ENCODE measurements at regions not wholly inside any gene's neighbourhood (a gene's known extent, or its start where the extent isn't known, plus 50 kb on each side); places are given as distances from the start of the nearest gene placed in this dataset.

DNA sequence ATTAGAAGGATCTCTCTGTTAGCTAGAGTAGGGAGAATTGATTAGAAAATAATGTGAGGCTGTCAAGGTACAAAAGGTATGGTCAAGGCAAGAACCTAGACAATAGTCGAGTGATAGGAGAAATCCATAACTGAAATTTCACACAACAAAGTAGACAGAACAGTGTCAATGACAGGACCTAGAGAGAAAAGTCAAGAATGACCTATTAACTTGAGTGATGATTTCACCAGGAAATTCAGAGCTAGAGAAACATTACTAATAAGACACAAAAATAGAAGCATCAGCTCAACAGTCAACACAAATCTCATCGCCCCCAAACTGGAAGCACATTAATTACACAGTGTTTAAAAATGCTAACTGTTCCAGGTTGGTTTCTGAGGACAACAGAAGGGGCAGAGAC lies 532.4 kb downstream of the CDH10 start:
- intact Hi-C loops (cut with DNase I; ENCODE audit: low total_unique reads) = no loop called here
- H3K4me3 ChIP-seq = no peak overlapping the region
- H3K9me3 ChIP-seq = no peaks in the 10 kb centered on the region
- H3K36me3 ChIP-seq = no peaks in the 10 kb centered on the region
- no peaks in the 10 kb centered on the region for H3K27me3 ChIP-seq
- H3K4me1 ChIP-seq = no peaks in the 10 kb centered on the region
- H3K27ac ChIP-seq = no peak overlapping the region
- no peak for DNase-seq
- TF ChIP-seq, protein P1, sequence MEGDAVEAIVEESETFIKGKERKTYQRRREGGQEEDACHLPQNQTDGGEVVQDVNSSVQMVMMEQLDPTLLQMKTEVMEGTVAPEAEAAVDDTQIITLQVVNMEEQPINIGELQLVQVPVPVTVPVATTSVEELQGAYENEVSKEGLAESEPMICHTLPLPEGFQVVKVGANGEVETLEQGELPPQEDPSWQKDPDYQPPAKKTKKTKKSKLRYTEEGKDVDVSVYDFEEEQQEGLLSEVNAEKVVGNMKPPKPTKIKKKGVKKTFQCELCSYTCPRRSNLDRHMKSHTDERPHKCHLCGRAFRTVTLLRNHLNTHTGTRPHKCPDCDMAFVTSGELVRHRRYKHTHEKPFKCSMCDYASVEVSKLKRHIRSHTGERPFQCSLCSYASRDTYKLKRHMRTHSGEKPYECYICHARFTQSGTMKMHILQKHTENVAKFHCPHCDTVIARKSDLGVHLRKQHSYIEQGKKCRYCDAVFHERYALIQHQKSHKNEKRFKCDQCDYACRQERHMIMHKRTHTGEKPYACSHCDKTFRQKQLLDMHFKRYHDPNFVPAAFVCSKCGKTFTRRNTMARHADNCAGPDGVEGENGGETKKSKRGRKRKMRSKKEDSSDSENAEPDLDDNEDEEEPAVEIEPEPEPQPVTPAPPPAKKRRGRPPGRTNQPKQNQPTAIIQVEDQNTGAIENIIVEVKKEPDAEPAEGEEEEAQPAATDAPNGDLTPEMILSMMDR (IDR thresholded peaks at IDR 0.05) = no peak

DNA sequence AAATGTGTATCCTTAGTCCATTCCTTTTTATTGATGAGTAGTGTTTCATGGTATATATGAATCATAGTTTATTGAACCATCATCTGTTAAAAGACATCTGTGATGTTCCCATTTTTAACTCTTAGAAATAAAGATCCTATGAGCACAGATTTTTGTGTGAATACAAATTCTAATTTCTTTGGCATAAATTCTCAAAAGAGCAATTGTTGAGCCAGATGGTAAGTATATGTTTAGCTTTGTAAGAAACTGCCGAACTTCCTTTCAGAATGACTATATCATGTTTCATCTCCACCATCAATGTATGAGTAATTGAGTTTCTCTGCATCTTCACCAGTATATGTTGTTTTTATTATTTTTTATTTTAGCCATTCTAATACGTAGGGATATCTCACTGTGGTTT lies 526.4 kb downstream of the CDH10 start:
- Histone ChIP-seq H3K27me3 (no peaks in the 10 kb centered on the region), H3K36me3 (no peaks in the 10 kb centered on the region), H3K27ac (no peak overlapping the region), H3K4me3 (no peak overlapping the region), H3K9me3 (no peaks in the 10 kb centered on the region), H3K4me1 (no peaks in the 10 kb centered on the region)
- no peak for DNase-seq
- intact Hi-C loops (cut with DNase I; ENCODE audit: low total_unique reads) = no loop called here
- TF ChIP-seq, protein P1 (IDR thresholded peaks at IDR 0.05) = no peak

DNA sequence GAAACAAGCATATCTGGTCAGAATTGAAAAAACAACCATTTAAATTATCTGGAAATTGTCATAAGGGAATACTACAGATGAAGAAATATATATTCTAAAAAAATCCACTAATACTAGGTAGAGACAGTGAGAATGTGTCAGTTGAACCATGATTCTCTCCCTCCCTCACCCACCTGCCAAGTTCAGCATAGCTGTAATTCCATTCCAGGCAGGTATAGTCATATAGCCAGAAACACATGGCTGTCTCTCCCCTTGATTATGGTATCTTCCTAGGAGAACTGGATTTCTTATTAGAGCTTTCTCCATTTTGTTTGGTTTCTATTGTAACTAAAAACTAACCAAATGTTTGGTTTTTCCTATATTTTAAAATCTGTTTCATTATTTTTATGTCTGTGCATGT lies 509.2 kb downstream of the CDH10 start:
- intact Hi-C loops (cut with DNase I; ENCODE audit: low total_unique reads) = no loop called here
- no peak overlapping the region for H3K4me3 ChIP-seq
- no peak for DNase-seq
- no peaks in the 10 kb centered on the region for H3K36me3 ChIP-seq
- H3K27ac ChIP-seq = no peak overlapping the region
- no peaks in the 10 kb centered on the region for H3K4me1 ChIP-seq
- no peaks in the 10 kb centered on the region for H3K27me3 ChIP-seq
- TF ChIP-seq, protein P1 (IDR thresholded peaks at IDR 0.05) = no peak
- H3K9me3 ChIP-seq = no peaks in the 10 kb centered on the region

DNA sequence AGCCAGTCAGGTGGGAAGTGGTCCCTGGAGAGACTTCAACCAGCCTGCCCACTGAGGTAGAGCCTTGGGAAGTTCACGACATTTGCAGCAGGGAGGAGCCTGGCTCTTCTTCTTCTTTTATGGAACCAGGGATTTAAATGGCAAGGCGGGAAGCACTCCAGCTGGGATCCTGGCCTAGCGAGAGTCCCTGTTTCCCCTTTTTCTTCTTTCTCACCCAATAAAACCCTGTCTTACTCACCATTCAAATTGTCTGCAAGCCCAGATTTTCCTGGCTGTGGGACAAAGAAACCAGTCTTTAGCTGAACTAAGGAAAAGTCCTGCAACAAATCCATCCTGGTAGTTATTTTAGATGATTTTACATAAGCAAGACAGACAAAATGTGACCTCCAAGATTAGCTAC lies 503.7 kb downstream of the CDH10 start:
- H3K36me3 ChIP-seq = no peaks in the 10 kb centered on the region
- TF ChIP-seq, protein P1 (IDR thresholded peaks at IDR 0.05) = no peak
- no peak overlapping the region for H3K27ac ChIP-seq
- no peak overlapping the region for H3K4me3 ChIP-seq
- H3K4me1 ChIP-seq = peaks cover 0 to 4% (median 0%) of the 10 kb centered on the region in 4 donors
- H3K27me3 ChIP-seq = no peaks in the 10 kb centered on the region
- intact Hi-C loops (cut with DNase I; ENCODE audit: low total_unique reads) = no loop called here
- DNase-seq = no peak
- no peaks in the 10 kb centered on the region for H3K9me3 ChIP-seq

DNA sequence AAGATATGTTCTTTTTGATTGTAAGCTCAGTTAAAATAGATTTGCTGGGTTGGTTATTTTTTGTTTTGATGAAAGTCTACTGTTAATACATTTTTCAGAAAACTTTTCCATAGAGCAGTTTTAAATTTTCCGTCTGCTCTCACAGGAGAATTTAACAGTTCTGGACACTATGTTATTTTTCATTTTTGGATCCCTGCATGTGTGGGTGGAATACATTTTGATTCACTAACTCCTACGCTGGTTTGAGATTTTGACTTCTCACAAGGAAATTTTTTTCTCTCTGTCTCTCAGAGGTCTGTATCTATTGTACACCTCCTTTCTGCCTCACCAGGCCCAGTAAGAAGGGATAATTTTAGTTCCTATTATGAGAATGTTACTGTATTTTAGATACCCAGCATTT lies 502.4 kb downstream of the CDH10 start:
- intact Hi-C loops (cut with DNase I; ENCODE audit: low total_unique reads) = no loop called here
- no peak for DNase-seq
- Histone ChIP-seq H3K27me3 (no peaks in the 10 kb centered on the region), H3K9me3 (no peaks in the 10 kb centered on the region), H3K4me3 (no peak overlapping the region), H3K36me3 (no peaks in the 10 kb centered on the region), H3K4me1 (peaks cover 0 to 4% (median 0%) of the 10 kb centered on the region in 4 donors), H3K27ac (no peak overlapping the region)
- TF ChIP-seq, protein P1 (IDR thresholded peaks at IDR 0.05) = no peak

DNA sequence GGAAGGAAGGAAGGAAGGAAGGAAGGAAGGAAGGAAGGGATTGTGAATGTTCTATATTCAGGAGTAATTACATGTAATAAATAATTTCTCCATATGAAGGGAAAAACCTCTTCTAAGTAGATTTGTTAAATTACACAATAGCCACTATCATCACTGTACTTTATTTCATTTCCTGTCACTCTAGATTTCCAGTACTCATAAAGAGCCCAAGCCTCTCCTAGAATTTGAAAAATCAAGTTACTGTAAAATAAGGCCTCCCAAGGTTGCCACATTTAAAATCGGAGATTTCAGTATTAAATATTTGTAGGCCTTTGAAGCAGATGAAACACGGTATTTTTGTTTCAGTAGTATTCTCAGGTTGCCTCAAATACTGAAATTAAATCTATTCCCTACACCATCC lies 499.0 kb downstream of the CDH10 start:
- DNase-seq = no peak
- TF ChIP-seq, protein P1 (IDR thresholded peaks at IDR 0.05) = no peak
- Histone ChIP-seq H3K36me3 (no peaks in the 10 kb centered on the region), H3K27me3 (no peaks in the 10 kb centered on the region), H3K4me3 (no peak overlapping the region), H3K4me1 (peaks cover 0 to 4% (median 0%) of the 10 kb centered on the region in 4 donors), H3K9me3 (no peaks in the 10 kb centered on the region), H3K27ac (no peak overlapping the region)
- intact Hi-C loops (cut with DNase I; ENCODE audit: low total_unique reads) = no loop called here

All from tibial artery (tissue), 4 donors.